ENCODE measurements at regions not wholly inside any gene's neighbourhood (a gene's known extent, or its start where the extent isn't known, plus 50 kb on each side); places are given as distances from the start of the nearest gene placed in this dataset.

GRCh38 chr2:125643585-125643984, 1012.4 kb upstream of the GYPC start:
- H3K27ac Mint-ChIP-seq, result no peak overlapping the region
- no peaks in the 10 kb centered on the region; the same call in 1 of the 2 replicates for H3K27me3 Mint-ChIP-seq (ENCODE audit: low read depth)
- ATAC-seq (no peak), DNase-seq (ENCODE audit: low spot score) (no peak)
- ChIA-PET CTCF (no interaction called here), POLR2A (no interaction called here)
- H3K4me3 Mint-ChIP-seq, result no peak overlapping the region
- no peak for TF ChIP-seq ZNF219 (CRISPR knock-in tag; IDR thresholded peaks at IDR 0.05; ENCODE audit: borderline replicate concordance)
- no peak for TF ChIP-seq ZNF232 (CRISPR knock-in tag; IDR thresholded peaks at IDR 0.05)
- no peak for TF ChIP-seq NFATC4 (CRISPR knock-in tag; IDR thresholded peaks at IDR 0.05)
- no peak for TF ChIP-seq NFE2L1 (CRISPR knock-in tag; IDR thresholded peaks at IDR 0.05)
- TF ChIP-seq ZNF317 (CRISPR knock-in tag; IDR thresholded peaks at IDR 0.05; ENCODE audit: borderline replicate concordance, low read depth), result no peak
- TF ChIP-seq ZNF138 (CRISPR knock-in tag; conservative IDR thresholded peaks at IDR 0.05), result no peak
- no peak for TF ChIP-seq PREB (CRISPR knock-in tag; IDR thresholded peaks at IDR 0.05; ENCODE audit: borderline replicate concordance)
- TF ChIP-seq SP1 (CRISPR knock-in tag; conservative IDR thresholded peaks at IDR 0.05), result no peak
- TF ChIP-seq CREB1 (CRISPR knock-in tag; IDR thresholded peaks at IDR 0.05), result no peak
- TF ChIP-seq ZNF263 (CRISPR knock-in tag; IDR thresholded peaks at IDR 0.05; ENCODE audit: low read depth), result no peak
- no peak for TF ChIP-seq JUN (CRISPR knock-in tag; IDR thresholded peaks at IDR 0.05)
- no peak for TF ChIP-seq JAZF1 (CRISPR knock-in tag; IDR thresholded peaks at IDR 0.05)
- no peak for TF ChIP-seq ZNF416 (CRISPR knock-in tag; IDR thresholded peaks at IDR 0.05)
- no peak for TF ChIP-seq ERG (CRISPR knock-in tag; IDR thresholded peaks at IDR 0.05)
- TF ChIP-seq ARID4B (CRISPR knock-in tag; IDR thresholded peaks at IDR 0.05; ENCODE audit: borderline replicate concordance), result no peak
- TF ChIP-seq PRRX2 (CRISPR knock-in tag; IDR thresholded peaks at IDR 0.05), result no peak
- H3K36me3 Mint-ChIP-seq, result peaks cover 17% of the 10 kb centered on the region
- no peaks in the 10 kb centered on the region for H3K4me1 Mint-ChIP-seq
- peaks cover 47% of the 10 kb centered on the region for H3K9me3 Mint-ChIP-seq

- Mint-ChIP-seq H3K27ac (no peak overlapping the region), H3K27me3 (ENCODE audit: low read depth) (no peaks in the 10 kb centered on the region; the same call in 1 of the 2 replicates), H3K4me1 (no peaks in the 10 kb centered on the region), H3K36me3 (peaks cover 14% of the 10 kb centered on the region; the same call in 1 of the 2 replicates), H3K9me3 (peaks cover 41% of the 10 kb centered on the region), H3K4me3 (no peak overlapping the region)
- POLR2A ChIA-PET, result no interaction called here
- CTCF ChIA-PET, result no interaction called here
- ATAC-seq, result no peak
- no peak for DNase-seq (ENCODE audit: low spot score)
- TF ChIP-seq MXD4 (CRISPR knock-in tag; IDR thresholded peaks at IDR 0.05; ENCODE audit: borderline replicate concordance), result no peak
- TF ChIP-seq NR1H2 (CRISPR knock-in tag; IDR thresholded peaks at IDR 0.05), result no peak
- TF ChIP-seq, protein P1, sequence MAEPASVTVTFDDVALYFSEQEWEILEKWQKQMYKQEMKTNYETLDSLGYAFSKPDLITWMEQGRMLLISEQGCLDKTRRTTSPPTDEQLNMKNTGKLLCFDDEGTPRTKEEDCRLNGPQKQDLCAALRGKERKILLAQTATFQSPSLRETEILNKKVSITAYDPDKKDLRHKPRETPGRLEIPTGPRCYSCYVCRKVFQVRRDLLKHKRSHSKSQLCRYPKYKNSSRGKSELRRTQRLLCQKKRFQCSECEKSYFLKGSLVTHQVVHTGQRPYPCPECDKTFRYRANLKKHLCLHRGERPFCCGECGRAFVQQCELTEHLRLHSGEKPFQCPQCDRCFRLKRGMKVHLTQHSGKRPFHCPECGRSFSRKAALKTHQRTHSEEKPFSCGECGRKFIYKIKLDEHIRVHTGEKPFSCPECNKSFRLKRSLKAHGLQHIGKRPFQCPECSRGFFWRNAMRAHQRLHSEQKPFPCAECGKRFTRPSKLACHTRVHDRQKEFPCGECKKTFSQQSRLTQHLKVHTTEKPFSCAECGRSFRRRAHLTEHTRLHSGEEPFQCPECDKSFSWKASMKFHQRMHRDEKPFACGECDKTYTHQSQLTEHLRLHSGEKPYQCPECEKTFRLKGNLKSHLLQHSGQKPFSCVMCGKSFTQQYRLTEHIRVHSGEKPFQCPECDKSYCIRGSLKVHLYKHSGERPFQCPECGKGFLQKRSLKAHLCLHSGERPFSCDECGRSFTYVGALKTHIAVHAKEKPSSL (CRISPR knock-in tag; conservative IDR thresholded peaks at IDR 0.05), result no peak
- TF ChIP-seq ZNF396 (CRISPR knock-in tag; IDR thresholded peaks at IDR 0.05; ENCODE audit: borderline replicate concordance), result no peak
- no peak for TF ChIP-seq RORB (CRISPR knock-in tag; IDR thresholded peaks at IDR 0.05)
Observed at GRCh38 chr2:125644257-125644656, 1011.7 kb upstream of the GYPC start.

All from WTC11 (cell line).